K562 (cell line): ENCODE measurements at regions not wholly inside any gene's neighbourhood (a gene's known extent, or its start where the extent isn't known, plus 50 kb on each side); places are given as distances from the start of the nearest gene placed in this dataset.

Source experiments
- ARHGAP35 ChIP-seq: fragments of 450-650 bp; IDR thresholded peaks from 2 replicates; pipeline ENCODE4 v1.6.1; 2018; ENCODE audit not compliant: partially characterized antibody
- ATF2 ChIP-seq: sonication (generic); formaldehyde crosslinking; IDR thresholded peaks from 2 replicates; pipeline ENCODE4 v1.8.1; 2022; ENCODE audit warnings: missing genetic modification reagents
- CREB1 ChIP-seq, 2 experiments: sonication (generic) in 1 of 2; formaldehyde crosslinking in 1 of 2; IDR thresholded peaks; 2 replicates each; pipeline versions ENCODE4 v1.6.1 to v1.8.0; 2012 to 2022; ENCODE audit warnings: inconsistent platforms in 1 of 2, mild to moderate bottlenecking in 1 of 2, missing genetic modification reagents in 1 of 2, moderate library complexity in 1 of 2
- FOSL1 ChIP-seq: fragments of 200-800 bp; sonication (Bioruptor generic); conservative IDR thresholded peaks from 2 replicates; pipeline ENCODE4 v1.6.1; 2016; ENCODE audit warnings: missing genetic modification characterization, missing compliant biosample characterization
- HDAC2 ChIP-seq: fragments of 450-650 bp; IDR thresholded peaks from 2 replicates; pipeline ENCODE4 v1.6.1; 2016; ENCODE audit warnings: mild to moderate bottlenecking
- HNRNPUL1 ChIP-seq: fragments of 200-400 bp; formaldehyde crosslinking; IDR thresholded peaks from 2 replicates; pipeline ENCODE4 v1.6.1; 2017; ENCODE audit warnings: low read length
- KLF16 ChIP-seq: IDR thresholded peaks from 2 replicates; pipeline ENCODE4 v1.6.1; 2016; ENCODE audit warnings: antibody characterized with exemption
- NEUROD1 ChIP-seq: fragments of 150-350 bp; IDR thresholded peaks from 2 replicates; pipeline ENCODE4 v1.6.1; 2014; ENCODE audit warnings: borderline replicate concordance, low read length, low read depth; ENCODE audit not compliant: partially characterized antibody
- NFYB ChIP-seq: IDR thresholded peaks from 2 replicates; pipeline ENCODE4 v1.6.1; 2011; ENCODE audit warnings: mild to moderate bottlenecking, moderate library complexity; ENCODE audit not compliant: insufficient read length; ENCODE audit errors: extremely low read depth
- POLR2A ChIP-seq: fragments of 450-650 bp; conservative IDR thresholded peaks from 2 replicates; pipeline ENCODE4 v1.6.1; 2016
- RAD21 ChIP-seq, 2 experiments: fragments of 250-450 bp in 1 of 2; fragments of 450-650 bp in 1 of 2; sonication (Bioruptor Pico) in 1 of 2; formaldehyde crosslinking in 1 of 2; IDR thresholded peaks in 1 of 2; conservative IDR thresholded peaks in 1 of 2; 2 replicates each; pipeline versions ENCODE4 v1.4.0 to v1.8.0; 2020 to 2022; ENCODE audit warnings: mild to moderate bottlenecking in 2 of 2, moderate library complexity in 1 of 2
- SREBF1 ChIP-seq: fragments of 150-350 bp; IDR thresholded peaks from 2 replicates; pipeline ENCODE4 v1.6.1; 2014; ENCODE audit warnings: antibody characterized with exemption, low read depth, low read length, borderline replicate concordance
- THRA ChIP-seq: fragments of 450-650 bp; IDR thresholded peaks from 2 replicates; pipeline ENCODE4 v1.6.1; 2017; ENCODE audit warnings: mild to moderate bottlenecking, moderate library complexity
- TF ChIP-seq, protein P1 (sequence below), 2 experiments: fragments of 450-650 bp in 1 of 2; sonication (generic) in 1 of 2; formaldehyde crosslinking in 1 of 2; IDR thresholded peaks in 1 of 2; conservative IDR thresholded peaks in 1 of 2; 2 replicates each; pipeline versions ENCODE4 v1.6.1 to v1.8.1; 2016 to 2023; ENCODE audit warnings: mild to moderate bottlenecking in 2 of 2, moderate library complexity in 2 of 2, inconsistent platforms in 1 of 2, missing genetic modification reagents in 1 of 2

DNA sequence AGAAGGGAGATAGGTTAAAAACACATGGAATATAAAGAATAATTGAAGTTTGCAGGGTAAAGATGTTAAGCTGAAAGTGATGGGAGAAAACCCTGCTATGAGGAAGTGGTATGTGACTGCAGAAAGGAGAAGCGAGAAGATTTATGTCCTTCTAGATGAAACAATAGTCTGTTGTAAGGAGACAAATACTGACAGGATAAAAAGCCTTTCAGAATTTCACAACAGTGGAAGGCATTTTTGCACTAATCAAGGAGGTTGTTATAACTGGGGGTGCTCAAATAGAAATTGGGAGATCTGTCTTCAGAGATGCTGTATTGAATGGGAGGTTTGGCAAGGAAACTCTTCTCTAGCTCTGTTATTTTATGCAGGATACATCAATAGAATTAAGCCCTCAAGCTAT lies 69.6 kb downstream of the NMUR2 start:
- TF ChIP-seq RAD21 (CRISPR knock-in tag; conservative IDR thresholded peaks at IDR 0.05 in 1 of 2, IDR thresholded peaks at IDR 0.05 in 1 of 2) (no peak), KLF16 (no peak), POLR2A (no peak), SREBF1 (no peak), CREB1 (IDR thresholded peaks at IDR 0.05) (no peak), CREB1 (CRISPR knock-in tag; IDR thresholded peaks at IDR 0.05) (no peak), HDAC2 (no peak), FOSL1 (tag) (no peak), NFYB (no peak), NEUROD1 (no peak), ATF2 (CRISPR knock-in tag) (no peak), HNRNPUL1 (no peak), THRA (no peak), ARHGAP35 (no peak)
- TF ChIP-seq, protein P1, sequence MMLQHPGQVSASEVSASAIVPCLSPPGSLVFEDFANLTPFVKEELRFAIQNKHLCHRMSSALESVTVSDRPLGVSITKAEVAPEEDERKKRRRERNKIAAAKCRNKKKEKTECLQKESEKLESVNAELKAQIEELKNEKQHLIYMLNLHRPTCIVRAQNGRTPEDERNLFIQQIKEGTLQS (IDR thresholded peaks at IDR 0.05), result no peak
- TF ChIP-seq, protein P1 (CRISPR knock-in tag; conservative IDR thresholded peaks at IDR 0.05), result no peak
